AG10803 (cell line): ENCODE measurements at regions not wholly inside any gene's neighbourhood (a gene's known extent, or its start where the extent isn't known, plus 50 kb on each side); places are given as distances from the start of the nearest gene placed in this dataset.
"Not testable (repeated sequence)": the region's sequence is repeated elsewhere in the genome, so short reads cannot be mapped to it uniquely, and the experiment has no call there.

Experiments
- DNase-seq: peaks from one replicate; pipeline ENCODE4 v3.0.0; 2010; ENCODE audit warnings: low read depth
- H3K4me3 ChIP-seq: 2 replicates; pipeline ENCODE4 v1.5.1; 2011; ENCODE audit warnings: mild to moderate bottlenecking, low read length, control low read depth
- CTCF ChIP-seq: conservative IDR thresholded peaks from 2 replicates; pipeline ENCODE4 v1.5.1; 2011; ENCODE audit warnings: mild to moderate bottlenecking, low read length, control low read depth, inconsistent platforms

GRCh38 chr5:112535356-112535755, 116.3 kb upstream of the EPB41L4A start:
- no peak for DNase-seq
- TF ChIP-seq CTCF: no peak
- H3K4me3 ChIP-seq: no peak overlapping the region

DNA sequence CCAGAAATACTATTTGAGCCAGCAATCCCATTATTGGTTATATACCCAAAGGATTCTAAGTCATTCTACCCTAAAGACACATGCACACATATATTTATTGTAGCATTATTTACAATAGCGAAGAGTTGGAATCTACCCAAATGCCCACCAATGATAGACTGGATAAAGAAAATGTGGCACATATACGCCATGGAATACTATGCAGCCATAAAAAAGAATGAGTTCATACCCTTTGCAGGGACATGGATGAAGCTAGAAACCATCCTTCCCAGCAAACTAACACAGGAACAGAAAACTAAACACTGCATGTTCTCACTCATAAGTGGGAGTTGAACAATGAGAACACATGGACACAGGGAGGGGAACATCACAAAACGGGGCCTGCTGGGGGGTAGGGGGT, 125.5 kb upstream of the EPB41L4A start:
- H3K4me3 ChIP-seq, DNase-seq: not testable (repeated sequence)

GRCh38 chr5:112546946-112547592, 128.0 kb upstream of the EPB41L4A start:
- no peak overlapping the region for H3K4me3 ChIP-seq
- TF ChIP-seq CTCF: no peak
- DNase-seq: no peak

DNA sequence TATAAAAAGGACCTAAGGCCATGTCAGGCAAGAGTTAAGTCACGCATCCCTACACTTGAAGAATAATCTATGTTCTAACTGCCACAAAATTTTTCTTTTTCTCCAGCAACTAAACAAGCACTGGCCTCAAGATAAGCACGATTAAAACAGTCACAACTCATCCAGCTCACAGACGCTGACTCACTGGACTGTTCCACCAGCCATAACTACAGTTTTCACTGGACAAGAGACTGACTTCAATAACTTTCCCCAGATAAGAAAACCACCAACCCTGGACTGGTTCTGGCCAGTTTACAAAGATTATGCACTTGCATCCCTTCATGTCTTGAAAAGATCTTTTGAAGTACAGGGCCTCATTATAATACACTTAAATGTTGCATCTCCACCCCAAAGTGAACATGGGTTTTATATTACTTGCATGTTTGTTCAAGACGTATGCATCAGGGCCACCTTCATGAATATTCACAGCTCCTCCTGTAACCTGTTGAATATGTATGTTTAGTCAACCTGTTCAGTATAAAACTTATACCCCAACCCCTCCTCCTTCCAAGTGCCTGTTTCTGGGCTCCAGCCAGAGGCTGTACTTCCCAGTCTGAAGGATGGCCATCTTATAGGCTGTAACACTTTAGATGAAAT, 129.3 kb upstream of the EPB41L4A start:
- no peak overlapping the region for H3K4me3 ChIP-seq
- peak; percentile 43 for DNase-seq
- TF ChIP-seq CTCF: no peak

DNA sequence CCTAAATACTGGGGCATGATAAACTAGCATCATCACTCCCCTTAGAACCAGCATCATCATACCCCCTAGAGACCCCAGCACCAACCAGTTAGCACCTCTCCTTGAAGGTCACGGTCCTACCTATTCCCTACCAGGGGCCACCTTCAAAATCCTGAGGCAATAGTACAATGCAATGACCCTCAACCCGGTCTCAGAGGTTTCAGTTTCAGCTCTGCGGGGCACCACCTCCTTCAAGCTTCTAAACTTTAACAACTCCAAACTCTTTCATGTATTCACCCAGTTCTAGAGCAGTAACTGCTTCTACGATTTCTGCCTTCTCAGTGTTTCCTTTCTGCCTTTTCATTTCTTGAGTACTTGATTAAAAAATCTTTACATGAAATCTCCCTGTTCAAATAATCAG, 130.1 kb upstream of the EPB41L4A start:
- no peak for DNase-seq
- no peak overlapping the region for H3K4me3 ChIP-seq
- TF ChIP-seq CTCF: no peak

DNA sequence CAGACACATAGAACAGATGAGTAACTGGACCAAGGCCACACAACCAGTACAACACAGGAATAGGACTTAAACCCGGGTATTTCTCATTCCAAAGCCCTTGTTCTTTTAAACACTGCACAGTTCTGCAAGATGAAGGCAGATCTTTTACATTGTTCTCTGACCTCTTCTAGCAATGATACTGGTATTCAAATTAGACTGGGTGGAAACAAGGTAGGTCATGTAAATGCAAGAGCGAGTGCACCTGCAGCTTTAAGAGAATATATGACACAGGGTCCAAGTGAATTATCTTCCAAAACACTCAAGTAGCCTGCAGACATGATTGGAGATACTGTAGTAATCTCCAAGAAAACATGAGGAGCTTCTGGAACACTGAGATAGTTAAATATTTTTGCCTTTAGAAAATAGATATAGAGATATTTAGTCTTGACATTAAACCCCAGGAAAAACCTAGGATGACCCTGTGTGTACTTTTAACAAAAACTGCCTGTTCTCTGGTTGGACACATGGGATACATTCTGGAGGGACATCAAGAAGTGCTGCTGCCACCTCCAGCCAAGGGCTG, 130.6 kb upstream of the EPB41L4A start:
- DNase-seq: no peak
- no peak overlapping the region for H3K4me3 ChIP-seq
- TF ChIP-seq CTCF: no peak

GRCh38 chr5:112551419-112552032, 132.4 kb upstream of the EPB41L4A start:
- H3K4me3 ChIP-seq: no peak overlapping the region
- peak; percentile 83 for TF ChIP-seq CTCF
- peak; percentile 71 for DNase-seq
